ENCODE measurements at regions not wholly inside any gene's neighbourhood (a gene's known extent, or its start where the extent isn't known, plus 50 kb on each side); places are given as distances from the start of the nearest gene placed in this dataset.

DNA sequence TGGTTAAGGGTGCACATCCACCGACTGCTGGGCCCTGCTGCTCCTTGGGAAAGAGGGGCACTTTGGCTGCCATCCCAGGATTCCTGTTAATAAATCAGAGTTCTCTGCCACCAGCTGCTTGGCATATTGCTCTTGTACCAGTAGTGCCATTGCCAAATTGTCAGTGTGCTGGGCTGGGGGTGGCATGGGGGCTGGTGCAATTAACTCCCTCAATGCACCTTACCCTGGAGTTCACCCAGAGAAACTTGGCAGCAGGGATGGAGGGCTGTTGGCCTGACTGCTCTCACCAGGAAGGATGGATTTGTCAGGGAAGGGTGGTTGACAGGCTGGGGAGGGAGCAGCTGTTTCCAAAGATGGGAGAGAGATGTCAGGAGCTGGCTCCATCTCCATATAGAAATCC, 94.6 kb upstream of the SKOR2 start:
- H3K9me3 ChIP-seq (ENCODE audit: low read depth): no peaks in the 10 kb centered on the region
- H3K4me3 ChIP-seq: no peak overlapping the region
- no peak for DNase-seq (ENCODE audit: low spot score)
- H3K27me3 ChIP-seq: peaks cover 7% of the 10 kb centered on the region
- no peaks in the 10 kb centered on the region for H3K9me2 ChIP-seq (replicated peaks; ENCODE audit: insufficient read depth)
- no peak overlapping the region for H3K27ac ChIP-seq
- H3K36me3 ChIP-seq (replicated peaks; ENCODE audit: insufficient read depth, low read depth): no peaks in the 10 kb centered on the region
- 86% methylated on average over 1 of the region's 1 CpG for whole genome bisulfite sequencing (ENCODE audit: low lambda C conversion rate, missing lambda C conversion rate)
- TF ChIP-seq EZH2 (IDR thresholded peaks at IDR 0.05; ENCODE audit: borderline replicate concordance): no peak
- TF ChIP-seq, protein P1, sequence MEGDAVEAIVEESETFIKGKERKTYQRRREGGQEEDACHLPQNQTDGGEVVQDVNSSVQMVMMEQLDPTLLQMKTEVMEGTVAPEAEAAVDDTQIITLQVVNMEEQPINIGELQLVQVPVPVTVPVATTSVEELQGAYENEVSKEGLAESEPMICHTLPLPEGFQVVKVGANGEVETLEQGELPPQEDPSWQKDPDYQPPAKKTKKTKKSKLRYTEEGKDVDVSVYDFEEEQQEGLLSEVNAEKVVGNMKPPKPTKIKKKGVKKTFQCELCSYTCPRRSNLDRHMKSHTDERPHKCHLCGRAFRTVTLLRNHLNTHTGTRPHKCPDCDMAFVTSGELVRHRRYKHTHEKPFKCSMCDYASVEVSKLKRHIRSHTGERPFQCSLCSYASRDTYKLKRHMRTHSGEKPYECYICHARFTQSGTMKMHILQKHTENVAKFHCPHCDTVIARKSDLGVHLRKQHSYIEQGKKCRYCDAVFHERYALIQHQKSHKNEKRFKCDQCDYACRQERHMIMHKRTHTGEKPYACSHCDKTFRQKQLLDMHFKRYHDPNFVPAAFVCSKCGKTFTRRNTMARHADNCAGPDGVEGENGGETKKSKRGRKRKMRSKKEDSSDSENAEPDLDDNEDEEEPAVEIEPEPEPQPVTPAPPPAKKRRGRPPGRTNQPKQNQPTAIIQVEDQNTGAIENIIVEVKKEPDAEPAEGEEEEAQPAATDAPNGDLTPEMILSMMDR (IDR thresholded peaks at IDR 0.05; ENCODE audit: poor library complexity): no peak
- no peak for TF ChIP-seq EZH2phosphoT487 (IDR thresholded peaks at IDR 0.05; ENCODE audit: low read depth, severe bottlenecking, unreplicated experiment)
- no peaks in the 10 kb centered on the region for H3K4me1 ChIP-seq (ENCODE audit: insufficient read depth)
- no peaks in the 10 kb centered on the region for H4K20me1 ChIP-seq (ENCODE audit: insufficient read depth, poor library complexity, severe bottlenecking)
- no peaks in the 10 kb centered on the region for H3K79me2 ChIP-seq
- H2AFZ ChIP-seq: no peak overlapping the region
- H3K4me2 ChIP-seq: no peak overlapping the region

DNA sequence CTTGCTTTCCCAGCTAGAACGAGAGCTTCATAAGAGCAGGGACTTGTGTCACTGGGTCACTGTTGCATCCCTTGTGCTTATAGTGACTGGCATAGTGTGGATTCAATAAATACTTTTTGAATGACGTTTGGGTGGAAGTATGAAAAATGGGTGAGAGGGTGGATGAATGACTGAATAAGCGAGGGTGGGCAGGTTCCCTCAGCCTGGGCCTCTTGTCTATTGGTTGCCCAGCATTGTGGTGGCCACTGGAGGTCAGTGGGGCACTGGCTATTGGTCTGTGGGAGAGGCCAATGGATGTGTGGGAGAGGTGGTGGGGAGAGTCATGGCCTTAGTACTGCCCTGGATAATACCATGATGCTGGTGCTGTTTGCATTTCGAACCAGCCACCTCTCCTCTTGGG, 93.8 kb upstream of the SKOR2 start:
- H3K79me2 ChIP-seq: no peaks in the 10 kb centered on the region
- H3K27ac ChIP-seq: no peak overlapping the region
- no peak overlapping the region for H3K4me3 ChIP-seq
- H3K9me3 ChIP-seq (ENCODE audit: low read depth): no peaks in the 10 kb centered on the region
- no peak overlapping the region for H2AFZ ChIP-seq
- no peaks in the 10 kb centered on the region for H3K36me3 ChIP-seq (replicated peaks; ENCODE audit: insufficient read depth, low read depth)
- H3K27me3 ChIP-seq: peaks cover 7% of the 10 kb centered on the region
- 88% methylated on average over 4 of the region's 4 CpGs for WGBS (ENCODE audit: low lambda C conversion rate, missing lambda C conversion rate)
- no peak for TF ChIP-seq EZH2 (IDR thresholded peaks at IDR 0.05; ENCODE audit: borderline replicate concordance)
- TF ChIP-seq, protein P1 (IDR thresholded peaks at IDR 0.05; ENCODE audit: poor library complexity): no peak
- TF ChIP-seq EZH2phosphoT487 (IDR thresholded peaks at IDR 0.05; ENCODE audit: low read depth, severe bottlenecking, unreplicated experiment): no peak
- DNase-seq (ENCODE audit: low spot score): no peak
- H3K9me2 ChIP-seq (replicated peaks; ENCODE audit: insufficient read depth): no peaks in the 10 kb centered on the region
- H4K20me1 ChIP-seq (ENCODE audit: insufficient read depth, poor library complexity, severe bottlenecking): no peaks in the 10 kb centered on the region
- no peaks in the 10 kb centered on the region for H3K4me1 ChIP-seq (ENCODE audit: insufficient read depth)
- H3K4me2 ChIP-seq: no peak overlapping the region

DNA sequence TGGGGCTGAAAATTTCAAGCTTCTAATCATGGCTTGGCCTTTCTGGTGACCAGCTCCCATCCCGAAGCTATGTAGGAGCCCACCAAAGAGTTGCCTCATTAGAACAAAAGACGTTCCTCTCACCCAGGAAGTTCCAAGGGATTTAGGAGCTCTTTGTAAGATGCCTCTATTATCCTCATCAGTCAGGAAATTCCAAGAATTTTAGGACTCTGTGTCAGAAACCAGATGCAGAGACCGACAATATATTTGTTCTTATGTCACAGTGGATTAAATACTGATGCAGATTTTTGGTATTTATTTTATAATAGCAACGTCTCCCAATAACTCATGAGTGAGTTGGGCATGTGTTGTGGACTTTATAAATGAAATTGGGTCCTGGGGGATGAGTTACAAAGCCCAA, 91.8 kb upstream of the SKOR2 start:
- no peak overlapping the region for H2AFZ ChIP-seq
- no peak for TF ChIP-seq EZH2phosphoT487 (IDR thresholded peaks at IDR 0.05; ENCODE audit: low read depth, severe bottlenecking, unreplicated experiment)
- TF ChIP-seq EZH2 (IDR thresholded peaks at IDR 0.05; ENCODE audit: borderline replicate concordance): no peak
- TF ChIP-seq, protein P1 (IDR thresholded peaks at IDR 0.05; ENCODE audit: poor library complexity): no peak
- 68% methylated on average over 4 of the region's 4 CpGs for WGBS (ENCODE audit: low lambda C conversion rate, missing lambda C conversion rate)

DNA sequence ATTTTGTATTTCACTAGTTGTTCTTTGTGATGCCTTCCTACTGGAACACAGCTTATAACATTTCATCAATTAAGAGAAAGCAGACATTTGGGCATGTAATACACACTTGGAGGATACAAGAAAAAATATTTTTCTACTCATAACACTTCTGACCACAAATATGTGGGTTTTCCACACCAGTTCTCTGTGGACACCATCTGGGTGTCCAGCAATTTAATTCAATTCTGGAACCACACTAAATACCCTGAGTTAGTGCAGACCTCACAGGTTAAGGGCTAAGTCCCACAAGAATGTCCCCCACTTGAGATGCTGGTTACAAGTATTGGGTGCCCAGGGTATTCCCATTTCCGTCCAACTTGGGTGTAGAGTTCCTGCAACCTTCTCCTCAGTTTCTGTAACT, 91.1 kb upstream of the SKOR2 start:
- H4K20me1 ChIP-seq (ENCODE audit: insufficient read depth, poor library complexity, severe bottlenecking): no peaks in the 10 kb centered on the region
- WGBS (ENCODE audit: low lambda C conversion rate, missing lambda C conversion rate): 86% methylated on average over 1 of the region's 1 CpG
- no peaks in the 10 kb centered on the region for H3K9me3 ChIP-seq (ENCODE audit: low read depth)
- H3K79me2 ChIP-seq: no peaks in the 10 kb centered on the region
- no peak overlapping the region for H2AFZ ChIP-seq
- no peak overlapping the region for H3K27ac ChIP-seq
- H3K36me3 ChIP-seq (replicated peaks; ENCODE audit: insufficient read depth, low read depth): no peaks in the 10 kb centered on the region
- no peaks in the 10 kb centered on the region for H3K9me2 ChIP-seq (replicated peaks; ENCODE audit: insufficient read depth)
- TF ChIP-seq EZH2phosphoT487 (IDR thresholded peaks at IDR 0.05; ENCODE audit: low read depth, severe bottlenecking, unreplicated experiment): no peak
- H3K4me2 ChIP-seq: no peak overlapping the region
- no peak overlapping the region for H3K4me3 ChIP-seq
- peaks cover 13% of the 10 kb centered on the region for H3K27me3 ChIP-seq
- H3K4me1 ChIP-seq (ENCODE audit: insufficient read depth): no peaks in the 10 kb centered on the region
- DNase-seq (ENCODE audit: low spot score): no peak

More for the DNA sequence above, 91.8 kb upstream of the SKOR2 start:
- peaks cover 9% of the 10 kb centered on the region for H3K27me3 ChIP-seq
- H3K4me2 ChIP-seq: no peak overlapping the region
- no peaks in the 10 kb centered on the region for H3K9me3 ChIP-seq (ENCODE audit: low read depth)
- H3K4me3 ChIP-seq: no peak overlapping the region
- DNase-seq (ENCODE audit: low spot score): no peak
- no peaks in the 10 kb centered on the region for H3K79me2 ChIP-seq
- H3K4me1 ChIP-seq (ENCODE audit: insufficient read depth): no peaks in the 10 kb centered on the region
- no peaks in the 10 kb centered on the region for H3K9me2 ChIP-seq (replicated peaks; ENCODE audit: insufficient read depth)
- H3K36me3 ChIP-seq (replicated peaks; ENCODE audit: insufficient read depth, low read depth): no peaks in the 10 kb centered on the region
- H3K27ac ChIP-seq: no peak overlapping the region
- no peaks in the 10 kb centered on the region for H4K20me1 ChIP-seq (ENCODE audit: insufficient read depth, poor library complexity, severe bottlenecking)

Data from hepatocyte (in vitro differentiated cells).